Stimulated activated CD8-positive, alpha-beta memory T cell treated with anti-CD3 and anti-CD28 coated beads, Interleukin-4, amount 100 ng/mL, for 24 hours (primary cell): ENCODE measurements at regions not wholly inside any gene's neighbourhood (a gene's known extent, or its start where the extent isn't known, plus 50 kb on each side); places are given as distances from the start of the nearest gene placed in this dataset.
"Not testable (repeated sequence)": the region's sequence is repeated elsewhere in the genome, so short reads cannot be mapped to it uniquely, and the experiment has no call there.

ENCODE experiments used
- DNase-seq: peaks from one replicate; pipeline ENCODE4 v3.0.0-alpha.2; 2020; ENCODE audit warnings: low read depth

GRCh38 chr1:121519042-121519755, 334.4 kb downstream of the SRGAP2C start:
- DNase-seq, result peak; percentile 77

- DNase-seq, result not testable (repeated sequence)
These were observed 335.0 kb downstream of the SRGAP2C start for GRCh38 chr1:121519756-121520286.

- no peak for DNase-seq
These were observed 337.4 kb downstream of the SRGAP2C start for GRCh38 chr1:121522061-121522759.

GRCh38 chr1:121523112-121523511, 338.3 kb downstream of the SRGAP2C start:
- DNase-seq, result not testable (repeated sequence)

- DNase-seq, result no peak
These were observed 340.6 kb downstream of the SRGAP2C start for GRCh38 chr1:121525355-121525754.

- not testable (repeated sequence) for DNase-seq
These were observed 344.2 kb downstream of the SRGAP2C start for GRCh38 chr1:121528958-121529357.

GRCh38 chr1:121530026-121530425, 345.3 kb downstream of the SRGAP2C start:
- DNase-seq, result not testable (repeated sequence)

- not testable (repeated sequence) for DNase-seq
These were observed 347.0 kb downstream of the SRGAP2C start for GRCh38 chr1:121531747-121532146.

GRCh38 chr1:121538148-121538547, 353.4 kb downstream of the SRGAP2C start:
- not testable (repeated sequence) for DNase-seq

GRCh38 chr1:121538943-121539575, 354.3 kb downstream of the SRGAP2C start:
- no peak for DNase-seq

- DNase-seq, result not testable (repeated sequence)
These were observed 359.2 kb downstream of the SRGAP2C start for GRCh38 chr1:121543988-121544387.

- no peak for DNase-seq
These were observed 359.7 kb downstream of the SRGAP2C start for GRCh38 chr1:121544500-121544899.

- not testable (repeated sequence) for DNase-seq
These were observed 361.1 kb downstream of the SRGAP2C start for GRCh38 chr1:121545899-121546298.

GRCh38 chr1:121546830-121547591, 362.2 kb downstream of the SRGAP2C start:
- DNase-seq, result no peak

- not testable (repeated sequence) for DNase-seq
These were observed 363.0 kb downstream of the SRGAP2C start for GRCh38 chr1:121547726-121548125.

- DNase-seq, result not testable (repeated sequence)
These were observed 366.0 kb downstream of the SRGAP2C start for GRCh38 chr1:121550817-121551216.

- not testable (repeated sequence) for DNase-seq
These were observed 366.7 kb downstream of the SRGAP2C start for GRCh38 chr1:121551491-121551890.

GRCh38 chr1:121556560-121556959, 371.8 kb downstream of the SRGAP2C start:
- not testable (repeated sequence) for DNase-seq

GRCh38 chr1:121558034-121558433, 373.3 kb downstream of the SRGAP2C start:
- DNase-seq, result not testable (repeated sequence)

GRCh38 chr1:121558514-121558913, 373.7 kb downstream of the SRGAP2C start:
- DNase-seq, result no peak

GRCh38 chr1:121566346-121566745, 381.6 kb downstream of the SRGAP2C start:
- DNase-seq, result no peak

GRCh38 chr1:121569428-121569827, 384.7 kb downstream of the SRGAP2C start:
- DNase-seq, result no peak
